ENCODE measurements at regions not wholly inside any gene's neighbourhood (a gene's known extent, or its start where the extent isn't known, plus 50 kb on each side); places are given as distances from the start of the nearest gene placed in this dataset.

DNA sequence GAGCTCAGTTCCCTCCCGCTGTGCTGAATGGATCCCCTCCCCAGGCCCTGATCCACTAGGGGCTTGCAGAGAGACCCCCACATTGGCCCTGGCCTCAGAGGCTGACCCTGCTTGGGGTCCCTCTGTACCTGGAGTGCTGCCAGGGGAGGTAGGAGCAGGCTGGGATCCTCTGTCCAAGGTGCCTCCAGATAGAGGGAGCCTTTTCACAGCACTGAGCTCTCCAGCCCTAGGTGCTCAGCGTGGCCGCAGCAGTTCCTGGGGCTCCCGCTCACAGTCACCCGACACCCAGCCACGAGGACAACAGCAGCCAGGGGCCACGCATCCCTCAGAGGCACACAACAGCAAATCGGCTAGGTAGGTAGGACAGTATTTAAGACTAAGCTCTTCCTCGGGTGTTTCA lies 62.2 kb upstream of the IRX2 start:
- DNase-seq (ENCODE audit: low read depth, low spot score) (no peak), FAIRE-seq (no peak), ATAC-seq (no peak)
- Histone ChIP-seq H3K36me3 (ENCODE audit: control insufficient read depth in 2 of 2, insufficient read depth in 2 of 2, low read length in 1 of 2) (no peaks in the 10 kb centered on the region), H2AFZ (ENCODE audit: control insufficient read depth, low read depth, low read length) (no peak overlapping the region), H3K4me2 (ENCODE audit: control insufficient read depth, insufficient read depth) (no peak overlapping the region), H3K4me3 (no peak overlapping the region), H4K20me1 (ENCODE audit: control insufficient read depth, insufficient read depth) (no peaks in the 10 kb centered on the region), H3K9ac (ENCODE audit: control insufficient read depth, insufficient read depth, low read length) (no peak overlapping the region), H3K79me2 (ENCODE audit: control insufficient read depth, insufficient read depth, low read length) (no peaks in the 10 kb centered on the region), H3K27ac (ENCODE audit: control insufficient read depth, insufficient read depth) (no peak overlapping the region), H3K27me3 (replicated peaks in 1 of 2; ENCODE audit: control insufficient read depth in 2 of 2, insufficient read depth in 2 of 2, low read length in 1 of 2) (no peaks in the 10 kb centered on the region), H3K4me1 (ENCODE audit: control insufficient read depth, insufficient read depth, low read length) (no peaks in the 10 kb centered on the region), H3K9me3 (replicated peaks; ENCODE audit: control insufficient read depth, insufficient read depth, low read length) (no peaks in the 10 kb centered on the region; the same call in 2 of the 3 replicates)
- ChIA-PET CTCF (no interaction called here), POLR2A (no interaction called here), RAD21 (ENCODE audit: unreplicated experiment) (no interaction called here), SMC1A (ENCODE audit: uncharacterized antibody, unreplicated experiment) (no interaction called here)
- no TSS peak for BruUV-seq (replicated peaks)
- TF ChIP-seq KAT2A (conservative IDR thresholded peaks at IDR 0.05; ENCODE audit: control insufficient read depth, low read depth, low read length), result no peak
- no peak for TF ChIP-seq MEF2B (IDR thresholded peaks at IDR 0.05; ENCODE audit: partially characterized antibody, poor library complexity, severe bottlenecking)
- TF ChIP-seq STAT3 (IDR thresholded peaks at IDR 0.05; ENCODE audit: low read depth, low read length), result no peak
- TF ChIP-seq BMI1 (IDR thresholded peaks at IDR 0.05; ENCODE audit: borderline replicate concordance), result no peak
- TF ChIP-seq RAD21 (IDR thresholded peaks at IDR 0.05; ENCODE audit: insufficient read depth, low read depth, low read length), result no peak
- no peak for TF ChIP-seq MAX (IDR thresholded peaks at IDR 0.05; ENCODE audit: low read depth, low read length)
- no peak for TF ChIP-seq SMC3 (IDR thresholded peaks at IDR 0.05; ENCODE audit: borderline replicate concordance, low read length)
- no peak for TF ChIP-seq E4F1 (IDR thresholded peaks at IDR 0.05; ENCODE audit: borderline replicate concordance, partially characterized antibody)
- TF ChIP-seq NFYB (IDR thresholded peaks at IDR 0.05; ENCODE audit: insufficient read depth, low read depth, low read length), result no peak
- no peak for TF ChIP-seq IRF5 (IDR thresholded peaks at IDR 0.05; ENCODE audit: borderline replicate concordance)
- no peak for TF ChIP-seq MEF2A (IDR thresholded peaks at IDR 0.05; ENCODE audit: insufficient read depth, low read depth, low read length)
- TF ChIP-seq IRF4 (IDR thresholded peaks at IDR 0.05; ENCODE audit: low read depth, low read length), result no peak
- no peak for TF ChIP-seq RUNX3 (IDR thresholded peaks at IDR 0.05; ENCODE audit: low read length)
- TF ChIP-seq NR2C2 (IDR thresholded peaks at IDR 0.05; ENCODE audit: borderline replicate concordance, control insufficient read depth, insufficient read length, low read depth), result no peak
- TF ChIP-seq CEBPB (IDR thresholded peaks at IDR 0.05; ENCODE audit: borderline replicate concordance in 1 of 2, low read depth in 2 of 2, low read length in 2 of 2), result no peak
- intact Hi-C loops (cut with micrococcal nuclease; ENCODE audit: unreplicated experiment), result no loop called here
- 19% methylated on average over 9 of the region's 9 CpGs for WGBS (ENCODE audit: insufficient coverage, insufficient replicate concordance, low lambda C conversion rate, missing lambda C conversion rate)
- in situ Hi-C loops (cut with MboI), result no loop called here
